ENCODE measurements at regions not wholly inside any gene's neighbourhood (a gene's known extent, or its start where the extent isn't known, plus 50 kb on each side); places are given as distances from the start of the nearest gene placed in this dataset.

GRCh38 chr16:58960034-58960433 lies 225.9 kb upstream of the GOT2 start:
- 88% methylated on average over 1 of the region's 1 CpG for WGBS (ENCODE audit: low lambda C conversion rate)
- CTCF ChIA-PET (ENCODE audit: low intra/inter-chr PET ratio, low total read pairs): no interaction called here
- ATAC-seq: no peak
- BruUV-seq (replicated peaks): no TSS peak
- Histone ChIP-seq H3K79me2 (ENCODE audit: insufficient read depth, low read length) (no peaks in the 10 kb centered on the region), H2AFZ (ENCODE audit: low read length) (no peak overlapping the region), H3K27ac (ENCODE audit: extremely low read length, insufficient read depth, low read length) (no peak overlapping the region), H3K4me2 (ENCODE audit: low read depth, low read length) (no peak overlapping the region), H3K4me1 (ENCODE audit: insufficient read depth, low read length) (no peaks in the 10 kb centered on the region), H4K20me1 (ENCODE audit: insufficient read depth, low read length) (no peaks in the 10 kb centered on the region), H3K9ac (ENCODE audit: insufficient read depth, low read depth, low read length) (no peak overlapping the region), H3K36me3 (replicated peaks in 1 of 2; ENCODE audit: control insufficient read depth in 1 of 2, insufficient read depth in 2 of 2, low read length in 2 of 2) (no peaks in the 10 kb centered on the region), H3K4me3 (replicated peaks in 1 of 3; ENCODE audit: insufficient read depth in 1 of 3, low read depth in 2 of 3, low read length in 3 of 3) (no peak overlapping the region), H3K27me3 (ENCODE audit: control insufficient read depth in 1 of 2, insufficient read depth in 2 of 2, low read length in 2 of 2) (no peaks in the 10 kb centered on the region), H3K9me3 (ENCODE audit: low read length) (no peaks in the 10 kb centered on the region)
- intact Hi-C loops (cut with micrococcal nuclease; ENCODE audit: unreplicated experiment): no loop called here
- DNase-seq (ENCODE audit: low spot score): no peak
- POLR2A ChIA-PET: no interaction called here
- in situ Hi-C loops (cut with HindIII; ENCODE audit: extremely low pct_ligation_motif_present, low pct_unique_long_range_greater_than_20kb): no loop called here
- no peak for FAIRE-seq
- TF ChIP-seq ARID5B (CRISPR knock-in tag; IDR thresholded peaks at IDR 0.05) (no peak), MTA1 (CRISPR knock-in tag; IDR thresholded peaks at IDR 0.05; ENCODE audit: borderline replicate concordance) (no peak), ZNF275 (CRISPR knock-in tag; IDR thresholded peaks at IDR 0.05; ENCODE audit: borderline replicate concordance) (no peak), POLR2AphosphoS2 (IDR thresholded peaks at IDR 0.05; ENCODE audit: low read depth, low read length) (no peak), MLXIP (CRISPR knock-in tag; IDR thresholded peaks at IDR 0.05; ENCODE audit: borderline replicate concordance) (no peak), NBN (conservative IDR thresholded peaks at IDR 0.05) (no peak), ETS1 (CRISPR knock-in tag; IDR thresholded peaks at IDR 0.05) (no peak), BCLAF1 (IDR thresholded peaks at IDR 0.05) (no peak), EED (CRISPR knock-in tag; IDR thresholded peaks at IDR 0.05) (no peak), ZSCAN31 (CRISPR knock-in tag; IDR thresholded peaks at IDR 0.05; ENCODE audit: low read depth) (no peak), SMYD3 (CRISPR knock-in tag; IDR thresholded peaks at IDR 0.05) (no peak), SNRNP70 (IDR thresholded peaks at IDR 0.05; ENCODE audit: low read depth, low read length) (no peak), JDP2 (CRISPR knock-in tag; IDR thresholded peaks at IDR 0.05; ENCODE audit: borderline replicate concordance) (no peak), ATF7-NPFF (CRISPR knock-in tag; IDR thresholded peaks at IDR 0.05; ENCODE audit: low read depth) (no peak)

Measured in HepG2 (cell line).